22Rv1 (cell line): ENCODE measurements at regions not wholly inside any gene's neighbourhood (a gene's known extent, or its start where the extent isn't known, plus 50 kb on each side); places are given as distances from the start of the nearest gene placed in this dataset.

ENCODE experiments used
- H3K27ac ChIP-seq: fragments of 450-650 bp; 2 replicates; pipeline ENCODE4 v1.5.1; 2017
- CTCF ChIP-seq: fragments of 450-650 bp; IDR thresholded peaks from 2 replicates; pipeline ENCODE4 v1.5.1; 2017; ENCODE audit warnings: mild to moderate bottlenecking
- ZFX ChIP-seq: fragments of 450-650 bp; IDR thresholded peaks from 2 replicates; pipeline ENCODE4 v1.6.1; 2017; ENCODE audit warnings: antibody characterized with exemption, borderline replicate concordance

GRCh38 chr11:37504921-37505320 is 906.9 kb upstream of the RAG2 start:
- H3K27ac ChIP-seq: no peak overlapping the region
- TF ChIP-seq ZFX: no peak
- TF ChIP-seq CTCF: no peak

- H3K27ac ChIP-seq: no peak overlapping the region
Observed at GRCh38 chr11:37504060-37504611, 906.1 kb upstream of the RAG2 start.

GRCh38 chr11:37503411-37504059 is 905.5 kb upstream of the RAG2 start:
- H3K27ac ChIP-seq: no peak overlapping the region
- TF ChIP-seq CTCF (no peak), ZFX (no peak)

More at GRCh38 chr11:37504060-37504611, 906.1 kb upstream of the RAG2 start:
- TF ChIP-seq CTCF (no peak), ZFX (no peak)

- no peak for TF ChIP-seq ZFX
- TF ChIP-seq CTCF: no peak
- no peak overlapping the region for H3K27ac ChIP-seq
Observed at GRCh38 chr11:37502202-37502601, 904.2 kb upstream of the RAG2 start.

GRCh38 chr11:37500425-37500824 is 902.4 kb upstream of the RAG2 start:
- no peak overlapping the region for H3K27ac ChIP-seq
- no peak for TF ChIP-seq CTCF
- no peak for TF ChIP-seq ZFX

GRCh38 chr11:37497326-37497725 is 899.3 kb upstream of the RAG2 start:
- TF ChIP-seq CTCF: no peak
- no peak for TF ChIP-seq ZFX
- H3K27ac ChIP-seq: no peak overlapping the region

- TF ChIP-seq CTCF: no peak
- TF ChIP-seq ZFX: no peak
- H3K27ac ChIP-seq: no peak overlapping the region
Observed at GRCh38 chr11:37496201-37496600, 898.2 kb upstream of the RAG2 start.
